ENCODE measurements at regions not wholly inside any gene's neighbourhood (a gene's known extent, or its start where the extent isn't known, plus 50 kb on each side); places are given as distances from the start of the nearest gene placed in this dataset.
"Not testable (repeated sequence)": the region's sequence is repeated elsewhere in the genome, so short reads cannot be mapped to it uniquely, and the experiment has no call there.

GRCh38 chr17:64773386-64773835 lies 111.3 kb upstream of the SMURF2 start:
- no peak for DNase-seq (ENCODE audit: low read depth)

- DNase-seq (ENCODE audit: low read depth), result no peak
These were observed 110.8 kb upstream of the SMURF2 start for GRCh38 chr17:64772845-64773299.

- DNase-seq (ENCODE audit: low read depth), result no peak
These were observed 110.1 kb upstream of the SMURF2 start for GRCh38 chr17:64771980-64772844.

GRCh38 chr17:64769712-64770111 lies 107.6 kb upstream of the SMURF2 start:
- no peak for DNase-seq (ENCODE audit: low read depth)

GRCh38 chr17:64767269-64767997 lies 105.3 kb upstream of the SMURF2 start:
- no peak for DNase-seq (ENCODE audit: low read depth)

- DNase-seq (ENCODE audit: low read depth), result no peak
These were observed 103.2 kb upstream of the SMURF2 start for GRCh38 chr17:64765191-64765889.

- DNase-seq (ENCODE audit: low read depth), result no peak
These were observed 89.0 kb upstream of the SMURF2 start for GRCh38 chr17:64750891-64751677.

GRCh38 chr17:64750478-64750877 lies 88.4 kb upstream of the SMURF2 start:
- DNase-seq (ENCODE audit: low read depth), result no peak

GRCh38 chr17:64749306-64749705 lies 87.2 kb upstream of the SMURF2 start:
- no peak for DNase-seq (ENCODE audit: low read depth)

GRCh38 chr17:64747938-64748540 lies 85.9 kb upstream of the SMURF2 start:
- no peak for DNase-seq (ENCODE audit: low read depth)

GRCh38 chr17:64742326-64742725 lies 80.2 kb upstream of the SMURF2 start:
- DNase-seq (ENCODE audit: low read depth), result no peak

GRCh38 chr17:64741916-64742315 lies 79.8 kb upstream of the SMURF2 start:
- not testable (repeated sequence) for DNase-seq (ENCODE audit: low read depth)

- no peak for DNase-seq (ENCODE audit: low read depth)
These were observed 79.0 kb upstream of the SMURF2 start for GRCh38 chr17:64741038-64741641.

GRCh38 chr17:64739316-64740058 lies 77.4 kb upstream of the SMURF2 start:
- no peak for DNase-seq (ENCODE audit: low read depth)

- no peak for DNase-seq (ENCODE audit: low read depth)
These were observed 74.8 kb upstream of the SMURF2 start for GRCh38 chr17:64736804-64737492.

GRCh38 chr17:64732336-64733006 lies 70.4 kb upstream of the SMURF2 start:
- no peak for DNase-seq (ENCODE audit: low read depth)

- DNase-seq (ENCODE audit: low read depth), result not testable (repeated sequence)
These were observed 67.9 kb upstream of the SMURF2 start for GRCh38 chr17:64730023-64730422.

- no peak for DNase-seq (ENCODE audit: low read depth)
These were observed 67.1 kb upstream of the SMURF2 start for GRCh38 chr17:64729201-64729600.
